GM12891 (cell line): ENCODE measurements at regions not wholly inside any gene's neighbourhood (a gene's known extent, or its start where the extent isn't known, plus 50 kb on each side); places are given as distances from the start of the nearest gene placed in this dataset.

ENCODE experiments used
- PAX5 ChIP-seq: IDR thresholded peaks from 2 replicates; pipeline ENCODE4 v1.6.1; 2011; ENCODE audit warnings: low read length, moderate library complexity, mild to moderate bottlenecking; ENCODE audit not compliant: insufficient read depth, severe bottlenecking
- POLR2A ChIP-seq: IDR thresholded peaks from 2 replicates; pipeline ENCODE4 v1.6.1; 2011; ENCODE audit warnings: low read depth, low read length, control low read depth
- POLR2AphosphoS5 ChIP-seq: IDR thresholded peaks from 2 replicates; pipeline ENCODE4 v1.6.1; 2011; ENCODE audit warnings: low read depth, low read length, control low read depth
- POU2F2 ChIP-seq: IDR thresholded peaks from 2 replicates; pipeline ENCODE4 v1.6.1; 2011; ENCODE audit warnings: low read depth, mild to moderate bottlenecking, control low read depth, low read length, moderate library complexity
- SPI1 ChIP-seq: IDR thresholded peaks from 2 replicates; pipeline ENCODE4 v1.6.1; 2011; ENCODE audit warnings: low read depth, low read length, control low read depth
- TAF1 ChIP-seq: IDR thresholded peaks from 2 replicates; pipeline ENCODE4 v1.6.1; 2011; ENCODE audit warnings: low read depth, low read length, control low read depth

DNA sequence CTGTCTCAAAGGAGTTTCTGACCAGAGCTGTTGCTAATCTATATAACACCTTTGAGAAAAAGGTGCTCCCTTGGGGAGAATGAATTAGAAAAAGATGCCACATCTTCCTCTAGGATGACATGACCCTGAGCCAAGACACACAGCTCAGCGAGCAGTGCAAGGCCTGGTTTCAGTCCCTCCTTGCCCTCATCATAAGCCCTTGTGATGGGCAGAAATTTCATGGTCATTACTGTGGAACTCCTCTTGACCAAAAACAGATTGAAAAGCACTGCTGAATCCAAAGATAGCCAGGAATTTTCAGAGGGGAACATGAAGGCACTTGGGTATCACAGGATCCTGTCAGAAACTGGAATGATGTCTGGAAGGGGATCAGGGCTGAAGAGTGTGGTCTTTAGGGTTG lies 74.1 kb upstream of the IRX6 start:
- TF ChIP-seq TAF1 (no peak), POLR2AphosphoS5 (no peak), SPI1 (no peak), POLR2A (no peak), POU2F2 (no peak), PAX5 (no peak)
